Activated naive CD4-positive, alpha-beta T cell treated with anti-CD3 and anti-CD28 coated beads for 36 hours (primary cell): ENCODE measurements at regions not wholly inside any gene's neighbourhood (a gene's known extent, or its start where the extent isn't known, plus 50 kb on each side); places are given as distances from the start of the nearest gene placed in this dataset.

ENCODE experiments used
- CTCF ChIA-PET: fragments of 350-600 bp; sonication (Branson Sonifier 250); formaldehyde crosslinking; loops from one replicate; lab custom pipeline; 2021; ENCODE audit warnings: antibody characterized with exemption; lab: Charles Lee
- DNase-seq: peaks from one replicate; pipeline ENCODE4 v3.0.0-alpha.2; 2020
- H3K27ac Mint-ChIP-seq: one replicate; pipeline ENCODE4 v1.8.0; 2021; ENCODE audit warnings: mild to moderate bottlenecking, mixed read lengths
- H3K27me3 Mint-ChIP-seq: one replicate; pipeline ENCODE4 v1.8.0; 2021; ENCODE audit warnings: low read depth, mixed read lengths
- H3K36me3 Mint-ChIP-seq: one replicate; pipeline ENCODE4 v1.8.0; 2021; ENCODE audit warnings: low read depth, mixed read lengths
- H3K4me1 Mint-ChIP-seq: one replicate; pipeline ENCODE4 v1.8.0; 2021; ENCODE audit warnings: low read depth, mixed read lengths
- H3K4me3 Mint-ChIP-seq: one replicate; pipeline ENCODE4 v1.8.0; 2021; ENCODE audit warnings: mild to moderate bottlenecking, moderate library complexity, mixed read lengths
- H3K9me3 Mint-ChIP-seq: one replicate; pipeline ENCODE4 v1.8.0; 2021; ENCODE audit warnings: mixed read lengths
- intact Hi-C: fragments of 100-400 bp; cut with micrococcal nuclease; formaldehyde crosslinking; loops from one replicate; pipeline ENCODE4 v1.15.1; 2023

- Mint-ChIP-seq H3K4me3 (no peak overlapping the region), H3K27me3 (no peaks in the 10 kb centered on the region), H3K4me1 (no peaks in the 10 kb centered on the region), H3K27ac (no peak overlapping the region), H3K9me3 (peaks cover 4% of the 10 kb centered on the region), H3K36me3 (no peaks in the 10 kb centered on the region)
- CTCF ChIA-PET, result no interaction called here
- intact Hi-C loops, result no loop called here
- no peak for DNase-seq
These were observed 530.3 kb downstream of the ZIC1 start for GRCh38 chr3:147939425-147939824.

GRCh38 chr3:147939839-147940238 is 530.7 kb downstream of the ZIC1 start:
- no peaks in the 10 kb centered on the region for H3K36me3 Mint-ChIP-seq
- no peak overlapping the region for H3K27ac Mint-ChIP-seq
- intact Hi-C loops, result no loop called here
- no peaks in the 10 kb centered on the region for H3K27me3 Mint-ChIP-seq
- no peak overlapping the region for H3K4me3 Mint-ChIP-seq
- CTCF ChIA-PET, result no interaction called here
- DNase-seq, result no peak
- no peaks in the 10 kb centered on the region for H3K4me1 Mint-ChIP-seq
- H3K9me3 Mint-ChIP-seq, result peaks cover 4% of the 10 kb centered on the region

- intact Hi-C loops, result no loop called here
- Mint-ChIP-seq H3K4me1 (no peaks in the 10 kb centered on the region), H3K9me3 (peaks cover 4% of the 10 kb centered on the region), H3K4me3 (no peak overlapping the region), H3K36me3 (no peaks in the 10 kb centered on the region), H3K27ac (no peak overlapping the region), H3K27me3 (no peaks in the 10 kb centered on the region)
- CTCF ChIA-PET, result no interaction called here
- DNase-seq, result no peak
These were observed 531.4 kb downstream of the ZIC1 start for GRCh38 chr3:147940405-147941193.

- no peak overlapping the region for H3K27ac Mint-ChIP-seq
- peaks cover 5% of the 10 kb centered on the region for H3K9me3 Mint-ChIP-seq
- H3K4me3 Mint-ChIP-seq, result no peak overlapping the region
- no peaks in the 10 kb centered on the region for H3K36me3 Mint-ChIP-seq
- H3K4me1 Mint-ChIP-seq, result no peaks in the 10 kb centered on the region
- H3K27me3 Mint-ChIP-seq, result no peaks in the 10 kb centered on the region
- no peak for DNase-seq
- intact Hi-C loops, result no loop called here
- CTCF ChIA-PET, result no interaction called here
These were observed 532.8 kb downstream of the ZIC1 start for GRCh38 chr3:147941969-147942368.

GRCh38 chr3:147943265-147943945 is 534.2 kb downstream of the ZIC1 start:
- no peaks in the 10 kb centered on the region for H3K36me3 Mint-ChIP-seq
- CTCF ChIA-PET, result no interaction called here
- H3K9me3 Mint-ChIP-seq, result peaks cover 5% of the 10 kb centered on the region
- intact Hi-C loops, result no loop called here
- no peaks in the 10 kb centered on the region for H3K27me3 Mint-ChIP-seq
- DNase-seq, result no peak
- H3K27ac Mint-ChIP-seq, result no peak overlapping the region
- no peaks in the 10 kb centered on the region for H3K4me1 Mint-ChIP-seq
- no peak overlapping the region for H3K4me3 Mint-ChIP-seq

GRCh38 chr3:147945968-147946519 is 536.9 kb downstream of the ZIC1 start:
- Mint-ChIP-seq H3K9me3 (peaks cover 3% of the 10 kb centered on the region), H3K36me3 (no peaks in the 10 kb centered on the region)

GRCh38 chr3:147956615-147957014 is 547.5 kb downstream of the ZIC1 start:
- H3K4me3 Mint-ChIP-seq, result no peak overlapping the region
- no peaks in the 10 kb centered on the region for H3K27me3 Mint-ChIP-seq
- intact Hi-C loops, result no loop called here
- peaks cover 6% of the 10 kb centered on the region for H3K9me3 Mint-ChIP-seq
- no peak for DNase-seq
- no peaks in the 10 kb centered on the region for H3K4me1 Mint-ChIP-seq
- no peak overlapping the region for H3K27ac Mint-ChIP-seq
- CTCF ChIA-PET, result no interaction called here
- no peaks in the 10 kb centered on the region for H3K36me3 Mint-ChIP-seq

More at GRCh38 chr3:147945968-147946519, 536.9 kb downstream of the ZIC1 start:
- no peaks in the 10 kb centered on the region for H3K27me3 Mint-ChIP-seq
- DNase-seq, result no peak
- no peaks in the 10 kb centered on the region for H3K4me1 Mint-ChIP-seq
- intact Hi-C loops, result no loop called here
- H3K4me3 Mint-ChIP-seq, result no peak overlapping the region
- CTCF ChIA-PET, result interaction anchor here (0.6 kb wide), 1 partner anchor 158 kb away, joined by 3 read pairs; no protein-coding TSS in a partner anchor
- no peak overlapping the region for H3K27ac Mint-ChIP-seq

GRCh38 chr3:147958754-147959153 is 549.6 kb downstream of the ZIC1 start:
- intact Hi-C loops, result no loop called here
- Mint-ChIP-seq H3K4me3 (no peak overlapping the region), H3K4me1 (no peaks in the 10 kb centered on the region), H3K36me3 (no peaks in the 10 kb centered on the region), H3K27me3 (no peaks in the 10 kb centered on the region), H3K27ac (no peak overlapping the region), H3K9me3 (peaks cover 3% of the 10 kb centered on the region)
- DNase-seq, result no peak
- CTCF ChIA-PET, result no interaction called here

- intact Hi-C loops, result no loop called here
These were observed 551.6 kb downstream of the ZIC1 start for GRCh38 chr3:147960786-147961185.

GRCh38 chr3:147962408-147963164 is 553.4 kb downstream of the ZIC1 start:
- no peaks in the 10 kb centered on the region for H3K4me1 Mint-ChIP-seq
- H3K27ac Mint-ChIP-seq, result no peak overlapping the region
- CTCF ChIA-PET, result interaction anchor here (0.6 kb wide), 2 partner anchors 14 to 460 kb away, joined by 3 read pairs; no protein-coding TSS in a partner anchor
- intact Hi-C loops, result no loop called here
- H3K9me3 Mint-ChIP-seq, result no peaks in the 10 kb centered on the region
- H3K36me3 Mint-ChIP-seq, result no peaks in the 10 kb centered on the region
- H3K4me3 Mint-ChIP-seq, result no peak overlapping the region
- no peak for DNase-seq
- H3K27me3 Mint-ChIP-seq, result no peaks in the 10 kb centered on the region

More at GRCh38 chr3:147960786-147961185, 551.6 kb downstream of the ZIC1 start:
- Mint-ChIP-seq H3K4me1 (no peaks in the 10 kb centered on the region), H3K27me3 (no peaks in the 10 kb centered on the region), H3K27ac (no peak overlapping the region), H3K36me3 (no peaks in the 10 kb centered on the region), H3K4me3 (no peak overlapping the region), H3K9me3 (peaks cover 2% of the 10 kb centered on the region)
- no peak for DNase-seq
- CTCF ChIA-PET, result interaction anchor here (0.8 kb wide), 1 partner anchor 14 kb away, joined by 3 read pairs; no protein-coding TSS in a partner anchor

GRCh38 chr3:147963711-147964110 is 554.5 kb downstream of the ZIC1 start:
- H3K9me3 Mint-ChIP-seq, result no peaks in the 10 kb centered on the region
- H3K27me3 Mint-ChIP-seq, result no peaks in the 10 kb centered on the region
- no peak overlapping the region for H3K4me3 Mint-ChIP-seq
- H3K36me3 Mint-ChIP-seq, result no peaks in the 10 kb centered on the region
- no peak overlapping the region for H3K27ac Mint-ChIP-seq
- H3K4me1 Mint-ChIP-seq, result no peaks in the 10 kb centered on the region
- CTCF ChIA-PET, result no interaction called here
- intact Hi-C loops, result no loop called here
- no peak for DNase-seq

- H3K27me3 Mint-ChIP-seq, result no peaks in the 10 kb centered on the region
- H3K4me1 Mint-ChIP-seq, result no peaks in the 10 kb centered on the region
- H3K9me3 Mint-ChIP-seq, result peaks cover 9% of the 10 kb centered on the region
- no peak overlapping the region for H3K27ac Mint-ChIP-seq
- no peak for DNase-seq
- no peak overlapping the region for H3K4me3 Mint-ChIP-seq
- no peaks in the 10 kb centered on the region for H3K36me3 Mint-ChIP-seq
- CTCF ChIA-PET, result interaction anchor here (1.2 kb wide), 1 partner anchor 15 kb away, joined by 3 read pairs; no protein-coding TSS in a partner anchor
- intact Hi-C loops, result no loop called here
These were observed 566.0 kb downstream of the ZIC1 start for GRCh38 chr3:147975165-147975564.
